AG08395 (cell line): ENCODE measurements at regions not wholly inside any gene's neighbourhood (a gene's known extent, or its start where the extent isn't known, plus 50 kb on each side); places are given as distances from the start of the nearest gene placed in this dataset.
"Not testable (repeated sequence)": the region's sequence is repeated elsewhere in the genome, so short reads cannot be mapped to it uniquely, and the experiment has no call there.

Source experiments
- DNase-seq: peaks from one replicate; pipeline ENCODE4 v3.0.0; 2012; ENCODE audit warnings: mixed read lengths, low spot score

DNA sequence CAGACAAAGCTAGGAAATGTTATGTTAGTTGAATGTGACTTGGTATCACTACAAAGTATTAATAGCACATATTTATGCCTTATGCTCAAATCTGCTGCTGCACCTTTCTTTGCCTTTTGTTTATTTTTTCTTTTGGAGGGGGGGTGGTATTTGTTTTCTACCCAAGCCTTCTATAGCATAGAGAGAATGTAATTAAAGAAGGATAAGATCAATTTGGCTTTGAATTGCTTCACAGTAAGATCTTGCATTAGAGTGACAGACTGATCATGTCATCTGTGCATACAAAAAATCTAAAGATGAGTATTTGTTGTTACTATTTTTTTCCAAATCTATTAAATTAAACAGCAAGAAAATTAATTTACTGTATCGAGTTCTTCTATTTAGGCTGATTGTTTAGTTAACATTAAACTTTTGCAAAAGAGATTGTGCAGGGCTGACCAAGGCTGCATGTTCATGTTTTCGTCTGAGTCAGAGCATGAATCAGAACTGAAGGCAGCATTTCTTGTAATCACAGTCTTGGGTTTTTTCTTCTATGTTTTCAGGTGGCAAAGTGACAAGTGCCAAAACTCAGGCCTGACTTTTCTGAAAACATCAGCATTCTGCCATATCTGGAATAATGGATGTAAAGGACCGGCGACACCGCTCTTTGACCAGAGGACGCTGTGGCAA is 1007.1 kb upstream of the WWC1 start:
- peak; percentile 14 for DNase-seq

DNA sequence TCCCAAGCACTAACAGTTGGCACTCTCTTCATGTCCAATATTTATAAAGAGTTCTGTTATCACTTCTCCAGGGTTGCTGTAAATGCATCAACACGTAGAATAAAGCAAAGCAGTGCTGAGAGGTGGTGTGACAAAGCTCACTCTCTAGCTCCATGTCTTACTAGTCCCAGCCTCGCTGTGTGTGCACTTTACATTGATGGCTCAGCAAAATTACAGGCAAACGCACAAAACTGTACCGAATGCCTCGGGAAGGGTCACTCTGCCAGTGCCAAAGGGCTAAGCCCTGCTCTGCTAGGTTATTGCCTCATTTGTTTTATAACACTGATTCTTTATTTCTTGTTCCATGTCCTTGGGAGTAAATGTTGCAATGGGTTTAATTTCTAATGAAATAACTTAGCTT is 1005.9 kb upstream of the WWC1 start:
- DNase-seq, result no peak

DNA sequence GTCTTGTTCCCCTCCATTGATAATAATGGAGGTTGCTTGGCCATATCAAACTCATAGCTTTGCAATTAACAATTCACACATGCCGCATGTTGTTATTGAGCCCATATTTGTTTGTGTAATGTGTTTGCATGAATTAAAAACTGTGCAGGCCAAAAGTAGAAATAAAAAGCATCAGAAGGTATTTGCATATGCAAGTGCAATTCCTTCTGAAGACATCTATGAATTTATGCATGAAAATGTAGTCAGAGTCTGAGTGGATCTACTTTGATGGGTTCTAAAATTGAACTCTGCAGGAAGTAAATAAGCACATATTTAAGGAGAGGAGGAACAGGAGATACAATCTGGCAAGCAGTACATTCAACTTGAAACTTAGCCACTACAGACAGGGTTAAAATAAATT is 1004.6 kb upstream of the WWC1 start:
- no peak for DNase-seq

DNA sequence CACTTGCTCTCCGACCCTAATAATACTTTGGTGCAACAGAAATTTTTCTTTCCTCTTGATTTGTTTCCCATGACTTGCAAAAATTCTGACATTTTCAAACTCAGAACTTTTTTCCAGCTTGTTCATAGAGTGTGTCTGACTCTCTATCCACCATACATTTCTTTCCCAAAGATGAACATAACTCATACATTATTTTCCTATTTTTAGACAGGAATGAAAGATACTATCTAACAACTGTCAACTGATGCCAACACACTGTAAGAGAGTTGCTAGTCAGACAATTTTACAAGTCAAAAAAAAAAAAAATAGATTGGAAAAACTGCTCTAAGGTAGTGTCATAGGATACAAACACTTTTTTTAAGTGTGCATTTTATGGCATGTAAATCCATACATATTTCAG is 1001.0 kb upstream of the WWC1 start:
- DNase-seq, result no peak

DNA sequence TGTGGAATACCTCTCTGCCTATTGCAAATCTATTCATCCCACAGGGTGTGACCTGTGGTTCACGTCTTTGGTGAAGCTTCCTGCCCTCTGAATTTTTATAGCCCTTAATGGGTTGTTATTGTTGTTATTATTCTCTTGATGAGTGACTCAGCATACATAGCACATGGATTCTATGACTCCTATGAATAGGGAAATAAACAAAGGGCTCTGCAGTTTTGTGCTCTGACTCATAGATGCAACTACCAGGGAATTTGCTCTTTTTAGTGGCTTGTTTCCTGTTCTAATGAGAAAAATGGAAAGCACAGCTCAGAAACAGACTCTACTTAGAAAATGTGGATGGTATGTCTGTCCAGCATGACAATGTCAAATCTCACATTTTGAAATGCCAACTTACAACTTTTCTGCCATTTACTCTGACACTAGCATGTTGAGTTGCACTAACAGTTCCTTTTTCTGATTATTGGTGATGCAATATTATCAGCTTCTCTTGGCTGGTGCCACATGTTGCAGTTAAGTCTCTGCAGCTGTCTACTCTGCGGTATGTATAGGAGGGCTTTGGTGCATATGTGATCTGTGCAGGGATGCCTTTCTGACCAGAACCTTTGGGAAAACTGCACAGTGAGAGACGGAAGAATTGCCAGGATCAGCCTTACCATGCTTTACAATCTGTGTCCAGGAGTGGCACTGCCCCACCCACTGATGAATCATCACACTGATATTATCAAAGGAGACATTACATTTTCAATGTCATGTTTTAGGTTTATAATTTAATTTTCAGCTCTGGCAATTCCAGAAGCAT is 996.4 kb upstream of the WWC1 start:
- peak; percentile 94 for DNase-seq

DNA sequence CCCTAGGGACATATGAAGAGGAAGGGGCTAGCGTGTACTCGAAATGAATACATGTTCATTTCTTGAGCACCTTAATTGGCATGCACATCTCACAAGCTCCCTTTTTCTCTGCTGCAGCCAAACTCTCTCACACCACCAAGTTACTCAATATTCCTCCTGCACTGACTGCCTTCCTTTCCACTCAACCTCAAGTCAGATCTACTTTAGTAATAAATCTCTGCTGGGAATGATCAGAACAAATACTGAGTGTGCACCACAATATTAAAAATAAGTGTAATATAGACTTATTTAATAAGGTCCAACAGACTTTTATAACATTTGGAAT is 995.8 kb upstream of the WWC1 start:
- DNase-seq, result no peak

DNA sequence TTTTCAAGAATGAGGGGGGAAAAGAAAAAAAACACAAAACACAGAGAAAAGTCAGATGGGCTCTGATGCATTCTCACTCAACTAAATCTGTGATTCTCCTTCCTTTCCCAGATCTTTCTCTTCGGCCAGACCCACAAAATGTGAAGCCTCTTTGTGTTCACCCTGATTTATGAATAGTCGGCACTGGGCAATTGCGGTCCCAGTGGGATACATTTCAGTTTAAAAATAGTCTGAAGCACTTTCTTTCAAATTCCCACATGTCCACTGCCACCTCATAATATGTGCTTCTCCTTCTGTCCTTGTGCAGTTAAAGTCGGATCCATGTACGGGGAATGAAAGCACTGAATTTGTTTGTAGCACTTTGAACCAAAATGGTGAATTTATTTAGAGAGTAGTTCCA is 995.4 kb upstream of the WWC1 start:
- no peak for DNase-seq

DNA sequence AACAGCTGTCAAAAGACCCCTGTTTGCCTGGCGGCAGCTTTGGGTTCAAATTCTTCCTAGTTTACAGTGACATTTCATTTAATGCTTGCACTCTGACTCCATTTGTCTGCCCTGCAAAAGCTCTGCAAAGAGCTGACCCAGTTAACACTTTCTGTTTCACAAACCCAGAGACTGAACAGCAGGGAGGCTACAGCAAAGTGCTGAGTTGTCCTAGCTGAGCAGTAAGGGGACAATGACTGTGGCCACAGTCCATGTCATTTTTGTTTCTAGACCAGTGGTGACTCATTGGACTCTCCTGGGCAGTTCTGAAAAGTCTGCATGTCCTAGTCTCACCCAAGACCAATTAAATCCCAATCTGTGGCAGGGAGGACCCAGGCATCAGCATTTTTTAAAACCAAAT is 994.8 kb upstream of the WWC1 start:
- peak; percentile 12 for DNase-seq

DNA sequence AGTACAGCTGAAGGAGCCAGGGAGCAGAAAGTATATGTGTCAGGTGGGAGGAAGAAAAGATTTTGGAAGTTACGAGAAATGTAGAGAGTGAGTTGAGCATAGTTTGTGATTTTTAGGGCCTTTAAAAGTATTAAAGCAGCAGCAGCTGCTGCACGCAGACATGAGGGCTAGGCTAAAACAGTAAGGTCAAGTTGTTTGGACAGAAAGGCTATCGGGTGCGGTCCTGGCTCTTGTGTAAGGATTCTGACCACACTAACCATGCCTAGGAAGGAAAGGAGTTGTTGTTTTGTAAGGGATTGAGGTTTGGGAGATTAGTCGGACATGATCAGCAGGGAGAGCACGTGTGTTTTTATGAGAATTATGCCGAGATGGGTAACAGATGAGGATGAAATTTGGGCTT is 991.6 kb upstream of the WWC1 start:
- DNase-seq, result not testable (repeated sequence)

DNA sequence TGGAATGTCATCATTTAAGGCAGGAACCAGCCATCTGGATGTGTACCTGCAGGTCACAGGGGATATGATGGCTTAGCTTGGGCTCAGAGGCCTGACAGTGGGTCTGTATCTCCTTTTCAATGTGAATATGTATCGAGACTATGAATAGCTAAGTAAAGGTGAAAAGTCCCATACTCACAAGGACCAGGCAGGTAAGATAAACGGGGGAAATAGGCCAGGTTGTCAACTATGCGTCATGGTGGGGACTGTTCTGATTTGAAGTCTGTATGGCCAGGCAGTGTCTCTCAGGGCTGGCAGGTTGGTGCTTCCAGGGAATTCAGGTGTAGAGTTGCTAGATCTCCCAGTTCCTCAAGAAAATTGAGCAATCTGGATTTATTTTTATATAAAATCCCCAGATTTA is 987.9 kb upstream of the WWC1 start:
- no peak for DNase-seq

DNA sequence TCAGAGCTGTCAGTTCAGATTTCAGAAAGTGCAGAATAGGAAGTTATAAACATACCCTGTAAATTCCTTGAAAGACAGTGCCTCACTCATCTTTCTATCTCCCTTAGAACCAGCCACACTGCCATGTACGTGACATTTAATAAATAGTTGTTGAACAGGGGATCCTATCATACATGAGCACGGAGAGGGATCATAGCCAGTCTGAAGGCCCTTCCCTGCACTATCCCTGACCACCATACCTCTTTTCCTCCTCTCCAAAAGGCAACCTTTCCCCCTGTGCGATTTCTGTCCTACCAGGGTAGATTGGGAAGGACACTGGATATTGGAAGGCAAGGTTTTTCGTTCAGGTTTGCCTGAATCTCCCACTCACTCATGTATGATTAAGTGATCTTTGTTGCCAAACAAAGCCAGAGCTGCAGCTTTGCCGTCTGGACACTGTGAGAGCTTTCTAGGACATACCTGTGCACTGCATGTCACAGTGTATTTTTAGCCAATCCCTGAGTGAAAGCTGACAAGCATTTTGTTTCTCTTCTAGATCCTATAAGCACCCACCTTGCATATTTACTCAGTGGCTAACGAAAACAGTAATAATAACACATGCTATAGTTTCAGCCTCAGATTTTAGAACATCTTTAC is 986.5 kb upstream of the WWC1 start:
- DNase-seq, result no peak

DNA sequence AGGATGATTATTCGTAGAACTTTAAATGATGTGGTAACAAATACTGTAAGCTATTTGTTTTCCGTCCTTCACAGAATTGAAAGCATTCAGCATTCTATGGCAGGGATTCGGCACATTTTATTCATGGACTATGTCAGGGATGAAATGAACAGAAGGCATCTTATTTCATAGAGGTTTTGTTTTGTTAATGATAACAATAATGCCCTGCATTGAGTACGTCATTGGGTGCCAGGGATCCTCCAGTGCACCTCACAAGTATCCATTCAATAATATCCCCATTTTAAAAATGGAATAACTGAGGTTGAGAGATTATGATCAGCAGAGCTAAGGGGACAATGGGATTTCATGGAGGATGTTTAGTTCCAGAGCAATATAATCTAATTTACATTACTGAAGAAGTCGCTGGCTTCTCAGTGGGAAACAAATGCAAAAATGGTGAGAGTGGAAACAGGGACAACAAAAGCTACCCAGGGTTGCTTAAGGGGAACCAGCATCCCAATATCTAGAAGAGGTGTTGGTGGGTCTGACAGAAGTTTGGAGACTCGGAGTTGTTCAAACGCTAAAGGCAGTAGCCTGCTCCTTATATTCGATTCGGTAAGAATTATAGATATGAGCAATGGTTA is 985.7 kb upstream of the WWC1 start:
- DNase-seq, result no peak

DNA sequence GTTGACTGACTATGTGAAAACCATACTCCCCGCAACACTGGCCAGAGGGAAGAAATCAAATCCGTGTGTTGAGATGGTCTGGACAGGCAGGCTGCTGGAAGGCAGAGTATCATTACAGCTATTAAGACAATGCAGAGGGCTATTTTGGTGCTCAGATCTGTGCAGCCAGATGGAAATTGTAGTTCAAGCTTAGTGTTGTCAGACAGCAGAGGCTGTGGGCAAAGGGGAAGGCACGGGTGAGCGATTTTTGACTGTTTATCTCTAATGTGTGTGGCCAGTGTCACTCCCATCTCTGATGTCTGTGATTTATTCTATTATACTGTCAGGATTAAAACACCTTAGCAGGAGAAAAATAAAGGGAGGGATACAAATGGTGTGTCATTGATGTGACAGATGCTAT is 984.4 kb upstream of the WWC1 start:
- DNase-seq, result no peak

DNA sequence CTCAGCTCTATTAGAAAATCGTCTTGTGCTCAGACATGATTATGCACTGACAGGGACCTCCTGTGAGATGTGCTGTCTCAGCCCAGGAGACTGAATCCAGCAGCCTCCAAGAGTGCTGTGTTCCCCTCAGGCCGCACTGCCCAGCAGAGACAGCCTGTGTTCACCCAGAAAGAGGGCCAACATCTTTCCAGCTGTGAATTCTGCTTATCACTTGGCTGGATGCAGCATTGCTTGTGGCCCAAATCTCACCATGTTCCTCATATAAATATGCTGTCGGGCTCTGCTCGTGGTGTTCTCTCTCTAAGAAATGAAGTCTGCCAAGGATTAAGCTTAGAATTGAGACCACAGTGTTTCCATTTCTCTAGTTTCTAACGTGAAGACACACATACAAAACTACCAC is 983.0 kb upstream of the WWC1 start:
- DNase-seq, result no peak

DNA sequence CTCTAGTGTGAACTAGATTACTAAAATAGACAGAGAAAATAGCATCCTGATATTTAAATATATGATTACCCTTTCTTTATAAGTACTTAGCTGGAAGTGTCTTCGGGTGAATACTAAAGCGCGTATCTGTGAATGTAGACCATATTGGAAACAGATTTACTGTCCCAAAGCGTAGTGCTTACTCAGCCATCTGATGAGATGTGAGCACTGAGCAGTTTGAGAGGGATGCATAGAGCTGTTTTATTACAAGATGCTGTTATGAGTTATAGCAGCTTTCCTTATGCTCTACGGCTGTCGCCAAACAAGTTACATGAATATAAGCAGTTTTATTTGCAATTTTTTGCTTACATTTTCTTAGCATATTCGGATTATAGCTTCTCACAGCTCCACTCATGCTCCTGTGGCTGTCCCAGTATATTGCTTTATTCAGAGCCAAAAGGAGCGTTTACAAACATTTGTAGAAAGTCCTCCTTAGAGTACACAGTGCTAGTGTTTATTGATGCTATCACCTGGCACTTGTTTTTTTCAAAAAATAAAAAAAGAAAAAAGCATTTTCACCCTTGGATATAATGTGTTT is 981.4 kb upstream of the WWC1 start:
- no peak for DNase-seq

DNA sequence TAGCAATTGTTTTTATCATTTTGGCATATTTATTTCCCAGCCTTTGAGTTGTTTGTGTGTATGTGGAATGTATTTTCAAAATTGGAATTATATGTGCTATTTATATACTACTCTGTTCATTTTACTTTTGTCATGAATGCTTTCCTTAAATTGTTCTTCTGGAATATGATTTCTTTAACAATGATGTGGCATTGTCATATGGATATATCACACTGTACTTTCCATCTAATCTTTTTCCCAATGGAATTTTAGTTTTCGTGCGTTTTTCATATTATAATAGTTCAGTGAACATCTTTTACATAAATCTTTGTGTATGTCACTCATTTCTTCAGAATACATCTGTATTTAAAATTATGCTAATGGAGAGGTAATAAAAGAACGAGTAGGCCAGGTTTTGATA is 980.1 kb upstream of the WWC1 start:
- DNase-seq, result no peak

DNA sequence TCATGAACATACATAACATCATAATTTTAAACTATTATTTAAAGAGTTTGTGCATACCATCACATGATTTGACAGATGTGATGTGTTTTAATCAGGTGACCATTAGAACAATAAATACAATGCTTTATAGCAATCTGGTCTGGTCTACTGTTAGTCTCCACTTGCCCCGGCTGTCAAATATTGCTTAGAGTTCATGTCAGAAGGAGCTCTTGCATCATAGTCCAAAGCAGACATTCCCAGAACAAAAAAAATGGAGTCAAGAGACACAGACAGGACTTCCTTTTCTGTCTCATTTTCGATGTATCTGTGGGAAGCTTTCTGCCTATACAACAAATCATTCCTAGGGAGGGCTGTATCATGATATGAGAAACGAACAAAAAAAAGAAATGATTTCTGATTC is 979.2 kb upstream of the WWC1 start:
- DNase-seq, result no peak

DNA sequence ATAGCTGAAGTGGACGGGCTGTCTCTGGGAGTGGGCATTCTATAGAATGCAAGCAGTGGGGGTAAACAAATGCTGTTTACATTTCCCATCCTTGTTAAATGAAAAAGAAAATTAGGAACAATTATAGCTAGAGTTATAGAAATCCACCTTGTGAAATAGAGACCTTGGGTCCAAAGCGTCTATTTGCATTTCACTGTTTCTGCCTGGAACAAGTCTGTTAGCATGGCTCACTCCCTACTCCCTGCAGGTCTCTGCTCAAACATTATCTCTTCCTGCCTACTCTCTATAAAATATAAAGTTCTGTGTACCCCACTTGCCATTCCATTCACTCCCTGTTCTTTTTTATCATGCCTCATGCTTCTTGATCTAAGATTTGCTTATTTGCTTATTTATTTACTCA is 975.7 kb upstream of the WWC1 start:
- DNase-seq, result no peak

DNA sequence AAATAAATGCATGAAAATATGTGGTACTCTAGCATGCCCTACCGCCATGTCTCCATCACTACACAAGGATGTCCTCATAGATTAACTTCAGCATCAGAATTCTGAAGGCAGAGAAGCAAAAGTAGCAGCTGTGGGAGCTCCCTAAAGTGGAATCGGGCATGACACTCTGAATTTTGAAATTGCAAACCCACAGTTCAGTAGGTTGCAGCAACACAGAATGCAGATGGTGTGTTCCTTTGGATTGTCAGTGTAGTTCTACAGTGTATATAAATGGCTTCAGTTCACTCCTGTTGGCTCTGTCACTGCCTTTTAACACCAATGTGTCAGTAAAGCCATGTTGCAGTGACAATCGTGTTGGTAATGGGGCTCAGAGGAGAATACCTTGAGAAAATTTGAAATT is 973.6 kb upstream of the WWC1 start:
- peak; percentile 4 for DNase-seq

DNA sequence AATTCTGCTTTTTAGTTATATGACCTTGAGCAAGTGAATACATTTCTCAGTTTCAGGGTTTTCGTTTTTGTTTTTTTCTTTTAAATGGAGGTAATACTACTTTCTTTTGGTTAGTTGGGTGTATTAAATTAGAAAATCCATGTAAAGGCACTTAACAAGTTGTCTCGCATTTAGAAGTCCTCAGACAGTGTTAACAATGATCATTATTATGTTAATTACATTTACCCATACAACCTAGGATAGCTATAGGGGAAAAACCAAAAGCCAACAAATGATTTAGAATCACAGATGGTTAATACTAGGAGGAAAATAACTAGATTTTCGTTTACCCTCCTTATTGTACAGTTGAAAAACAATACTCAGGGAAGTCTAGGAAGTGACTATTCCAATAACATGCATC is 972.2 kb upstream of the WWC1 start:
- no peak for DNase-seq

DNA sequence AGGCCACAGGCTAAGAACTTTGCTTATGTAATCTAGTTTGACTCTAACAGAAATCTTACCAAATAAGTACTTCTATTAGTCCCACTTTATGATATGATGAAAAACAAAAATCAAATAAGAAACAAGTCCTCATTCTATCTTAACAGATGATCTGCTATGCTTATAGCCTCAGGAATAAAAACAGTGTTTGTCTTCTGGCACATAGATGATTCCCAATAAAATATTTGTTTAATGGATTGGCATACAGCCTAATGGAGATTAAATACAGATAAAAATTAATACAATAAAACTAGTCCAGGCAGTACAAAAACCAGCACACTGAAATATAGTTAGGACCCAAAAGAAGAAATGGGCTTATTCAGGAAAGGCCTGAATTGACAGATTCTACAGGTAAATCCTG is 971.4 kb upstream of the WWC1 start:
- no peak for DNase-seq

DNA sequence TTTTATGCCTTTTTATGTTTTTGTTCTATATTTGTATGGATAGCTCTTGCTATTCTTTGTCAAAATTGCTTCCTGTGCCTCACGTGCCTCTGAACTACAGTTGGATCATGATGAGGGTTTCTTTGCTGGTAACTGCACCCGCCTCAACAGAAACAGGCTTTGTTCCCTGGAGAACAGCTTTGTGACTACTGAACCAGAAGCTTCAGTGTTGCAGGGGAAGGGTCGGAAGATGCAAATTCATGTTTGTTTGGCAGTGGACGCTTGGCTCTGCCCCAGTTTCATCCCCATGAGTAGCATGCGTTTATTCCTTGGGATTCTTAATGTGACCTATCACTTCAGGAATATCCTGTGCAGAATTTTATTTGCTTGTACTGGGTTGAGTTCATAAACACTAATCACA is 959.1 kb upstream of the WWC1 start:
- no peak for DNase-seq

DNA sequence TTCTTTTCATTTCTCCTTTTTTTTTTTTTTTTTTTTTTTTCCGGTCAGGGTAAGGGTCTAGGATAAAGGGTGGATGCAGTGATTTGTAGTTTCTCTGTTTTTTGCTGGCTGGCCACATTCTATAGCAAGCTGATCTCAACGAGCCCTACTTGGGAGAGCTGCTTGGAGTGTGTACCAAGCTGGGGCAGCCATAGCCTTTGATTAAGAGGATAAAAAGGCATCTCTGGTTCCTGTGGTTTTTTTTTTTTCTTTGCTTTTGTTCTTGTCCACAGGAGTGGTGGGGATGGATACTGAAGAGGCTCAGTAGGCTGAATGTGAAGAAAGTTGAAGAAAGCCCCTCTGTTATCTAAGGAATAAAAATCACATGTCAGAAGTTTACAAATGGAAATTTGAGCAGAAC is 955.3 kb upstream of the WWC1 start:
- DNase-seq, result no peak
